Osteoblast (primary cell): ENCODE measurements at regions not wholly inside any gene's neighbourhood (a gene's known extent, or its start where the extent isn't known, plus 50 kb on each side); places are given as distances from the start of the nearest gene placed in this dataset.

Experiments
- DNase-seq: peaks from one replicate; pipeline ENCODE4 v3.0.0; 2011; ENCODE audit warnings: low spot score, mixed read lengths; ENCODE audit not compliant: insufficient read length; ENCODE audit errors: missing footprints
- H2AFZ ChIP-seq: 2 replicates; pipeline ENCODE4 v1.6.0; 2011; ENCODE audit warnings: mild to moderate bottlenecking, low read length
- H3K27ac ChIP-seq: 2 replicates; pipeline ENCODE4 v1.5.1; 2011; ENCODE audit warnings: mild to moderate bottlenecking, low read depth, low read length, moderate library complexity
- H3K27me3 ChIP-seq: 2 replicates; pipeline ENCODE4 v1.6.0; 2012; ENCODE audit warnings: mild to moderate bottlenecking, control low read depth, inconsistent platforms, low read length, moderate library complexity; ENCODE audit not compliant: insufficient read depth
- H3K36me3 ChIP-seq: 2 replicates; pipeline ENCODE4 v1.5.1; 2011; ENCODE audit warnings: mild to moderate bottlenecking, low read length, control low read depth, moderate library complexity; ENCODE audit not compliant: insufficient read depth
- H3K4me1 ChIP-seq: 2 replicates; pipeline ENCODE4 v1.5.1; 2011; ENCODE audit warnings: mild to moderate bottlenecking, low read length, control low read depth, moderate library complexity; ENCODE audit not compliant: insufficient read depth
- H3K4me2 ChIP-seq: 2 replicates; pipeline ENCODE4 v1.6.0; 2011; ENCODE audit warnings: mild to moderate bottlenecking, low read length; ENCODE audit not compliant: insufficient read depth
- H3K4me3 ChIP-seq: fragments of 200-600 bp; sonication (generic); 3 replicates; pipeline ENCODE4 v1.5.1; 2012; ENCODE audit warnings: mild to moderate bottlenecking, low read length, inconsistent platforms; ENCODE audit not compliant: insufficient read depth
- H3K79me2 ChIP-seq: 2 replicates; pipeline ENCODE4 v1.6.0; 2012; ENCODE audit warnings: mild to moderate bottlenecking, low read length, control low read depth, inconsistent platforms; ENCODE audit not compliant: insufficient read depth
- H3K9me3 ChIP-seq: 2 replicates; pipeline ENCODE4 v1.5.1; 2011; ENCODE audit warnings: low read depth, low read length, control low read depth
- H4K20me1 ChIP-seq: 2 replicates; pipeline ENCODE4 v1.6.0; 2012; ENCODE audit warnings: mild to moderate bottlenecking, low read length, control low read depth; ENCODE audit not compliant: insufficient read depth
- TF ChIP-seq, protein P1 (sequence below): IDR thresholded peaks from 2 replicates; pipeline ENCODE4 v1.5.1; 2011; ENCODE audit warnings: mild to moderate bottlenecking, low read depth, low read length, moderate library complexity; ENCODE audit errors: extremely low read depth

DNA sequence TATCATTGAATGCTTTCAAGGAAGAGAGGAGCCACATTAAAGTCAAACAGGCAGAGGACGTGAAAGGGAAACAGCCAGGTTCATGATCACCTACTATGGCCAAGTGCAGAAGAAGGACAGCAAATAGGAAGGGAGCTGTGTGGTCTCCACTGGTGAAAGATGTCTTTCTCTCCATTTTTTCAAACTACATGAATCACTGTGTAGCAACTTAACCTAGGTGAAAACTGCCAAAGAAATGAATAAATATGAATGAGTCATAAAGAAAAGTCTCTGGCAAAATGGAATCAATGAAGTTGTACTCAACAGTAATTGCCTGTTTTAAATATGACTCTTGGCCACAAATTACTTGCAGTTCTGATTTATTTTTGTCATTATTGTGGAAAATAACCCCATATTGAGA, 452.6 kb upstream of the PKDCC start:
- H3K9me3 ChIP-seq, result no peaks in the 10 kb centered on the region
- TF ChIP-seq, protein P1, sequence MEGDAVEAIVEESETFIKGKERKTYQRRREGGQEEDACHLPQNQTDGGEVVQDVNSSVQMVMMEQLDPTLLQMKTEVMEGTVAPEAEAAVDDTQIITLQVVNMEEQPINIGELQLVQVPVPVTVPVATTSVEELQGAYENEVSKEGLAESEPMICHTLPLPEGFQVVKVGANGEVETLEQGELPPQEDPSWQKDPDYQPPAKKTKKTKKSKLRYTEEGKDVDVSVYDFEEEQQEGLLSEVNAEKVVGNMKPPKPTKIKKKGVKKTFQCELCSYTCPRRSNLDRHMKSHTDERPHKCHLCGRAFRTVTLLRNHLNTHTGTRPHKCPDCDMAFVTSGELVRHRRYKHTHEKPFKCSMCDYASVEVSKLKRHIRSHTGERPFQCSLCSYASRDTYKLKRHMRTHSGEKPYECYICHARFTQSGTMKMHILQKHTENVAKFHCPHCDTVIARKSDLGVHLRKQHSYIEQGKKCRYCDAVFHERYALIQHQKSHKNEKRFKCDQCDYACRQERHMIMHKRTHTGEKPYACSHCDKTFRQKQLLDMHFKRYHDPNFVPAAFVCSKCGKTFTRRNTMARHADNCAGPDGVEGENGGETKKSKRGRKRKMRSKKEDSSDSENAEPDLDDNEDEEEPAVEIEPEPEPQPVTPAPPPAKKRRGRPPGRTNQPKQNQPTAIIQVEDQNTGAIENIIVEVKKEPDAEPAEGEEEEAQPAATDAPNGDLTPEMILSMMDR, result no peak
- H2AFZ ChIP-seq, result no peak overlapping the region
- no peaks in the 10 kb centered on the region for H3K79me2 ChIP-seq
- DNase-seq, result no peak
- no peak overlapping the region for H3K4me3 ChIP-seq
- no peak overlapping the region for H3K4me2 ChIP-seq
- no peaks in the 10 kb centered on the region for H3K36me3 ChIP-seq
- H3K4me1 ChIP-seq, result no peaks in the 10 kb centered on the region
- no peaks in the 10 kb centered on the region for H3K27me3 ChIP-seq
- H3K27ac ChIP-seq, result no peak overlapping the region
- H4K20me1 ChIP-seq, result no peaks in the 10 kb centered on the region

- no peak overlapping the region for H3K4me2 ChIP-seq
- no peaks in the 10 kb centered on the region for H4K20me1 ChIP-seq
- H3K27me3 ChIP-seq, result no peaks in the 10 kb centered on the region
- DNase-seq, result no peak
- H3K36me3 ChIP-seq, result no peaks in the 10 kb centered on the region
- no peak overlapping the region for H3K27ac ChIP-seq
- no peak overlapping the region for H2AFZ ChIP-seq
- TF ChIP-seq, protein P1, result no peak
- no peaks in the 10 kb centered on the region for H3K79me2 ChIP-seq
- H3K4me3 ChIP-seq, result no peak overlapping the region
- no peaks in the 10 kb centered on the region for H3K4me1 ChIP-seq
- H3K9me3 ChIP-seq, result no peaks in the 10 kb centered on the region
Observed at GRCh38 chr2:41597680-41598079, 450.1 kb upstream of the PKDCC start.

GRCh38 chr2:41598161-41598894, 449.5 kb upstream of the PKDCC start:
- TF ChIP-seq, protein P1, result no peak
- Histone ChIP-seq H3K4me1 (no peaks in the 10 kb centered on the region), H3K27me3 (no peaks in the 10 kb centered on the region), H4K20me1 (no peaks in the 10 kb centered on the region), H3K4me3 (no peak overlapping the region), H2AFZ (no peak overlapping the region), H3K9me3 (no peaks in the 10 kb centered on the region), H3K79me2 (no peaks in the 10 kb centered on the region), H3K27ac (no peak overlapping the region), H3K4me2 (no peak overlapping the region), H3K36me3 (no peaks in the 10 kb centered on the region)
- DNase-seq, result no peak

GRCh38 chr2:41600460-41600859, 447.4 kb upstream of the PKDCC start:
- no peak for DNase-seq
- no peaks in the 10 kb centered on the region for H4K20me1 ChIP-seq
- H3K4me1 ChIP-seq, result no peaks in the 10 kb centered on the region
- no peaks in the 10 kb centered on the region for H3K36me3 ChIP-seq
- no peak overlapping the region for H2AFZ ChIP-seq
- H3K79me2 ChIP-seq, result no peaks in the 10 kb centered on the region
- H3K9me3 ChIP-seq, result no peaks in the 10 kb centered on the region
- TF ChIP-seq, protein P1, result no peak
- H3K4me2 ChIP-seq, result no peak overlapping the region
- H3K27ac ChIP-seq, result no peak overlapping the region
- no peaks in the 10 kb centered on the region for H3K27me3 ChIP-seq
- H3K4me3 ChIP-seq, result no peak overlapping the region
